ENCODE measurements at regions not wholly inside any gene's neighbourhood (a gene's known extent, or its start where the extent isn't known, plus 50 kb on each side); places are given as distances from the start of the nearest gene placed in this dataset.

DNA sequence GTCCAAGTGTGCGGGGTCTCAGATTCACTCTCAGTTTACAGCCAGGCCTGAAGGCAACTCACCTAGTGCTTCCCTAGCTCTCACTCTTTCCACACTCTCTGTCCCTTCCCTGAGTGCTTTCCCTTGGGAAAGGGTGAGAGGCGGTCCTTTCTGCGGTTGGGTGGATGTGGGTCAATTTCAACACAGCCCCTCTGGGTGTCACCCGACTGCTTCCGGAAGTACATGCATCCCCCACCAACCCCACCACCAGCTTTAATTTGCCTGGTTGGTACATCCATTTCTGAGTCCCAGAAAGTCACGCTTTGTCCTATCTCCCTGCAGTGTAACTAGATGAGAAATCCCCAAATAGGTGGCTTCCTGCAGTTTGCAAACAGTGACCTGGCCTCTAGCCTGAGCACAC, 307.3 kb upstream of the MEIS1 start:
- Mint-ChIP-seq H3K36me3 (no peaks in the 10 kb centered on the region), H3K4me1 (peaks cover 33% of the 10 kb centered on the region), H3K27me3 (ENCODE audit: low read depth) (no peaks in the 10 kb centered on the region; the same call in 1 of the 2 replicates), H3K9me3 (peaks cover 3% of the 10 kb centered on the region; the same call in 1 of the 2 replicates), H3K27ac (no peak overlapping the region), H3K4me3 (no peak overlapping the region)
- ATAC-seq (no peak), DNase-seq (ENCODE audit: low spot score) (peak; percentile 15)
- POLR2A ChIA-PET = no interaction called here
- TF ChIP-seq, protein P1, sequence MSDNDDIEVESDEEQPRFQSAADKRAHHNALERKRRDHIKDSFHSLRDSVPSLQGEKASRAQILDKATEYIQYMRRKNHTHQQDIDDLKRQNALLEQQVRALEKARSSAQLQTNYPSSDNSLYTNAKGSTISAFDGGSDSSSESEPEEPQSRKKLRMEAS (CRISPR knock-in tag; IDR thresholded peaks at IDR 0.05) = no peak
- TF ChIP-seq NR3C1 (CRISPR knock-in tag; conservative IDR thresholded peaks at IDR 0.05; ENCODE audit: low read depth) (no peak), PRRX2 (CRISPR knock-in tag; IDR thresholded peaks at IDR 0.05) (no peak)
- TF ChIP-seq, protein P2, sequence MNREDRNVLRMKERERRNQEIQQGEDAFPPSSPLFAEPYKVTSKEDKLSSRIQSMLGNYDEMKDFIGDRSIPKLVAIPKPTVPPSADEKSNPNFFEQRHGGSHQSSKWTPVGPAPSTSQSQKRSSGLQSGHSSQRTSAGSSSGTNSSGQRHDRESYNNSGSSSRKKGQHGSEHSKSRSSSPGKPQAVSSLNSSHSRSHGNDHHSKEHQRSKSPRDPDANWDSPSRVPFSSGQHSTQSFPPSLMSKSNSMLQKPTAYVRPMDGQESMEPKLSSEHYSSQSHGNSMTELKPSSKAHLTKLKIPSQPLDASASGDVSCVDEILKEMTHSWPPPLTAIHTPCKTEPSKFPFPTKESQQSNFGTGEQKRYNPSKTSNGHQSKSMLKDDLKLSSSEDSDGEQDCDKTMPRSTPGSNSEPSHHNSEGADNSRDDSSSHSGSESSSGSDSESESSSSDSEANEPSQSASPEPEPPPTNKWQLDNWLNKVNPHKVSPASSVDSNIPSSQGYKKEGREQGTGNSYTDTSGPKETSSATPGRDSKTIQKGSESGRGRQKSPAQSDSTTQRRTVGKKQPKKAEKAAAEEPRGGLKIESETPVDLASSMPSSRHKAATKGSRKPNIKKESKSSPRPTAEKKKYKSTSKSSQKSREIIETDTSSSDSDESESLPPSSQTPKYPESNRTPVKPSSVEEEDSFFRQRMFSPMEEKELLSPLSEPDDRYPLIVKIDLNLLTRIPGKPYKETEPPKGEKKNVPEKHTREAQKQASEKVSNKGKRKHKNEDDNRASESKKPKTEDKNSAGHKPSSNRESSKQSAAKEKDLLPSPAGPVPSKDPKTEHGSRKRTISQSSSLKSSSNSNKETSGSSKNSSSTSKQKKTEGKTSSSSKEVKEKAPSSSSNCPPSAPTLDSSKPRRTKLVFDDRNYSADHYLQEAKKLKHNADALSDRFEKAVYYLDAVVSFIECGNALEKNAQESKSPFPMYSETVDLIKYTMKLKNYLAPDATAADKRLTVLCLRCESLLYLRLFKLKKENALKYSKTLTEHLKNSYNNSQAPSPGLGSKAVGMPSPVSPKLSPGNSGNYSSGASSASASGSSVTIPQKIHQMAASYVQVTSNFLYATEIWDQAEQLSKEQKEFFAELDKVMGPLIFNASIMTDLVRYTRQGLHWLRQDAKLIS (CRISPR knock-in tag; IDR thresholded peaks at IDR 0.05; ENCODE audit: borderline replicate concordance) = no peak
- TF ChIP-seq, protein P3, sequence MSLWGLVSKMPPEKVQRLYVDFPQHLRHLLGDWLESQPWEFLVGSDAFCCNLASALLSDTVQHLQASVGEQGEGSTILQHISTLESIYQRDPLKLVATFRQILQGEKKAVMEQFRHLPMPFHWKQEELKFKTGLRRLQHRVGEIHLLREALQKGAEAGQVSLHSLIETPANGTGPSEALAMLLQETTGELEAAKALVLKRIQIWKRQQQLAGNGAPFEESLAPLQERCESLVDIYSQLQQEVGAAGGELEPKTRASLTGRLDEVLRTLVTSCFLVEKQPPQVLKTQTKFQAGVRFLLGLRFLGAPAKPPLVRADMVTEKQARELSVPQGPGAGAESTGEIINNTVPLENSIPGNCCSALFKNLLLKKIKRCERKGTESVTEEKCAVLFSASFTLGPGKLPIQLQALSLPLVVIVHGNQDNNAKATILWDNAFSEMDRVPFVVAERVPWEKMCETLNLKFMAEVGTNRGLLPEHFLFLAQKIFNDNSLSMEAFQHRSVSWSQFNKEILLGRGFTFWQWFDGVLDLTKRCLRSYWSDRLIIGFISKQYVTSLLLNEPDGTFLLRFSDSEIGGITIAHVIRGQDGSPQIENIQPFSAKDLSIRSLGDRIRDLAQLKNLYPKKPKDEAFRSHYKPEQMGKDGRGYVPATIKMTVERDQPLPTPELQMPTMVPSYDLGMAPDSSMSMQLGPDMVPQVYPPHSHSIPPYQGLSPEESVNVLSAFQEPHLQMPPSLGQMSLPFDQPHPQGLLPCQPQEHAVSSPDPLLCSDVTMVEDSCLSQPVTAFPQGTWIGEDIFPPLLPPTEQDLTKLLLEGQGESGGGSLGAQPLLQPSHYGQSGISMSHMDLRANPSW (CRISPR knock-in tag; conservative IDR thresholded peaks at IDR 0.05; ENCODE audit: low read depth) = no peak
- TF ChIP-seq, protein P4, sequence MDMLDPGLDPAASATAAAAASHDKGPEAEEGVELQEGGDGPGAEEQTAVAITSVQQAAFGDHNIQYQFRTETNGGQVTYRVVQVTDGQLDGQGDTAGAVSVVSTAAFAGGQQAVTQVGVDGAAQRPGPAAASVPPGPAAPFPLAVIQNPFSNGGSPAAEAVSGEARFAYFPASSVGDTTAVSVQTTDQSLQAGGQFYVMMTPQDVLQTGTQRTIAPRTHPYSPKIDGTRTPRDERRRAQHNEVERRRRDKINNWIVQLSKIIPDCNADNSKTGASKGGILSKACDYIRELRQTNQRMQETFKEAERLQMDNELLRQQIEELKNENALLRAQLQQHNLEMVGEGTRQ (CRISPR knock-in tag; IDR thresholded peaks at IDR 0.05) = no peak
- CTCF ChIA-PET = no interaction called here

DNA sequence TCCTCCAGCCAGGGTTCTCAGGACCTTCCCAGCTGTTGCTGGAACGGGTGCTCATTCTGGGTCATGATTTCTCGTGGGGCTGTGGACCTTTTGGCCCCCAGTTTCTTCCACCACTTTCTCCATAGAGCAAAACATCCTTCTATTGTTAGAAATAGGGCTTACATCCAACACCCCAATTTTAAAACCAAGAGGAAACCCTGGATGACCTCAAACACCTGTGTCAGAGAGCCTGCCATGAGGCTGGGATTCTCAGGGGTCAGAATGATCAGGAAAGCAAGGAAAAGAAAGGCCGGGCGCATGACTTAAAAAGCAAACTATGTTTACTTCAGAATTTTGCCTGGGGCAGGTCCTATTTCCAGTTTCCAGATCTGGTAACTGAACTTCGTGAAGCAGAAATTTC, 307.9 kb upstream of the MEIS1 start:
- ChIA-PET POLR2A (no interaction called here), CTCF (no interaction called here)
- no peaks in the 10 kb centered on the region for H3K9me3 Mint-ChIP-seq
- no peaks in the 10 kb centered on the region for H3K36me3 Mint-ChIP-seq
- no peak overlapping the region for H3K27ac Mint-ChIP-seq
- no peak overlapping the region for H3K4me3 Mint-ChIP-seq
- DNase-seq (ENCODE audit: low spot score) (no peak), ATAC-seq (no peak)
- TF ChIP-seq ZNF121 (CRISPR knock-in tag; IDR thresholded peaks at IDR 0.05) = no peak
- no peak for TF ChIP-seq RORB (CRISPR knock-in tag; IDR thresholded peaks at IDR 0.05)
- TF ChIP-seq, protein P5, sequence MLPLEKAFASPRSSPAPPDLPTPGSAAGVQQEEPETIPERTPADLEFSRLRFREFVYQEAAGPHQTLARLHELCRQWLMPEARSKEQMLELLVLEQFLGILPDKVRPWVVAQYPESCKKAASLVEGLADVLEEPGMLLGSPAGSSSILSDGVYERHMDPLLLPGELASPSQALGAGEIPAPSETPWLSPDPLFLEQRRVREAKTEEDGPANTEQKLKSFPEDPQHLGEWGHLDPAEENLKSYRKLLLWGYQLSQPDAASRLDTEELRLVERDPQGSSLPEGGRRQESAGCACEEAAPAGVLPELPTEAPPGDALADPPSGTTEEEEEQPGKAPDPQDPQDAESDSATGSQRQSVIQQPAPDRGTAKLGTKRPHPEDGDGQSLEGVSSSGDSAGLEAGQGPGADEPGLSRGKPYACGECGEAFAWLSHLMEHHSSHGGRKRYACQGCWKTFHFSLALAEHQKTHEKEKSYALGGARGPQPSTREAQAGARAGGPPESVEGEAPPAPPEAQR (CRISPR knock-in tag; IDR thresholded peaks at IDR 0.05) = no peak
- TF ChIP-seq NFYB (CRISPR knock-in tag; conservative IDR thresholded peaks at IDR 0.05; ENCODE audit: low read depth) = no peak
- no peak for TF ChIP-seq SMAD4 (CRISPR knock-in tag; IDR thresholded peaks at IDR 0.05)
- TF ChIP-seq, protein P2 (CRISPR knock-in tag; IDR thresholded peaks at IDR 0.05; ENCODE audit: borderline replicate concordance) = no peak
- TF ChIP-seq, protein P6, sequence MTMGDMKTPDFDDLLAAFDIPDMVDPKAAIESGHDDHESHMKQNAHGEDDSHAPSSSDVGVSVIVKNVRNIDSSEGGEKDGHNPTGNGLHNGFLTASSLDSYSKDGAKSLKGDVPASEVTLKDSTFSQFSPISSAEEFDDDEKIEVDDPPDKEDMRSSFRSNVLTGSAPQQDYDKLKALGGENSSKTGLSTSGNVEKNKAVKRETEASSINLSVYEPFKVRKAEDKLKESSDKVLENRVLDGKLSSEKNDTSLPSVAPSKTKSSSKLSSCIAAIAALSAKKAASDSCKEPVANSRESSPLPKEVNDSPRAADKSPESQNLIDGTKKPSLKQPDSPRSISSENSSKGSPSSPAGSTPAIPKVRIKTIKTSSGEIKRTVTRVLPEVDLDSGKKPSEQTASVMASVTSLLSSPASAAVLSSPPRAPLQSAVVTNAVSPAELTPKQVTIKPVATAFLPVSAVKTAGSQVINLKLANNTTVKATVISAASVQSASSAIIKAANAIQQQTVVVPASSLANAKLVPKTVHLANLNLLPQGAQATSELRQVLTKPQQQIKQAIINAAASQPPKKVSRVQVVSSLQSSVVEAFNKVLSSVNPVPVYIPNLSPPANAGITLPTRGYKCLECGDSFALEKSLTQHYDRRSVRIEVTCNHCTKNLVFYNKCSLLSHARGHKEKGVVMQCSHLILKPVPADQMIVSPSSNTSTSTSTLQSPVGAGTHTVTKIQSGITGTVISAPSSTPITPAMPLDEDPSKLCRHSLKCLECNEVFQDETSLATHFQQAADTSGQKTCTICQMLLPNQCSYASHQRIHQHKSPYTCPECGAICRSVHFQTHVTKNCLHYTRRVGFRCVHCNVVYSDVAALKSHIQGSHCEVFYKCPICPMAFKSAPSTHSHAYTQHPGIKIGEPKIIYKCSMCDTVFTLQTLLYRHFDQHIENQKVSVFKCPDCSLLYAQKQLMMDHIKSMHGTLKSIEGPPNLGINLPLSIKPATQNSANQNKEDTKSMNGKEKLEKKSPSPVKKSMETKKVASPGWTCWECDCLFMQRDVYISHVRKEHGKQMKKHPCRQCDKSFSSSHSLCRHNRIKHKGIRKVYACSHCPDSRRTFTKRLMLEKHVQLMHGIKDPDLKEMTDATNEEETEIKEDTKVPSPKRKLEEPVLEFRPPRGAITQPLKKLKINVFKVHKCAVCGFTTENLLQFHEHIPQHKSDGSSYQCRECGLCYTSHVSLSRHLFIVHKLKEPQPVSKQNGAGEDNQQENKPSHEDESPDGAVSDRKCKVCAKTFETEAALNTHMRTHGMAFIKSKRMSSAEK (CRISPR knock-in tag; IDR thresholded peaks at IDR 0.05; ENCODE audit: borderline replicate concordance) = no peak
- TF ChIP-seq, protein P7, sequence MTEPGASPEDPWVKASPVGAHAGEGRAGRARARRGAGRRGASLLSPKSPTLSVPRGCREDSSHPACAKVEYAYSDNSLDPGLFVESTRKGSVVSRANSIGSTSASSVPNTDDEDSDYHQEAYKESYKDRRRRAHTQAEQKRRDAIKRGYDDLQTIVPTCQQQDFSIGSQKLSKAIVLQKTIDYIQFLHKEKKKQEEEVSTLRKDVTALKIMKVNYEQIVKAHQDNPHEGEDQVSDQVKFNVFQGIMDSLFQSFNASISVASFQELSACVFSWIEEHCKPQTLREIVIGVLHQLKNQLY (CRISPR knock-in tag; IDR thresholded peaks at IDR 0.05) = no peak
- TF ChIP-seq HMGA2 (CRISPR knock-in tag; IDR thresholded peaks at IDR 0.05) = no peak
- no peak for TF ChIP-seq JUN (CRISPR knock-in tag; IDR thresholded peaks at IDR 0.05)
- no peak for TF ChIP-seq GTF2I (CRISPR knock-in tag; conservative IDR thresholded peaks at IDR 0.05)
- TF ChIP-seq SOX15 (CRISPR knock-in tag; IDR thresholded peaks at IDR 0.05) = no peak
- H3K4me1 Mint-ChIP-seq = peaks cover 33% of the 10 kb centered on the region
- H3K27me3 Mint-ChIP-seq (ENCODE audit: low read depth) = no peaks in the 10 kb centered on the region; the same call in 1 of the 2 replicates

Measured in WTC11 (cell line).